Fibroblast of lung (primary cell): ENCODE measurements at regions not wholly inside any gene's neighbourhood (a gene's known extent, or its start where the extent isn't known, plus 50 kb on each side); places are given as distances from the start of the nearest gene placed in this dataset.

Source experiments
- DNase-seq, 2 donors: peaks; one replicate each; pipeline versions ENCODE4 v3.0.0 to v3.0.0-alpha.2; 2010; ENCODE audit warnings: low read depth in 2 of 2
- H2AFZ ChIP-seq: 2 replicates; pipeline ENCODE4 v1.5.1; 2012; ENCODE audit warnings: low read length, control low read depth, inconsistent platforms
- H3K27ac ChIP-seq: 2 replicates; pipeline ENCODE4 v1.5.1; 2011; ENCODE audit warnings: low read length, control low read depth; ENCODE audit not compliant: insufficient read depth
- H3K27me3 ChIP-seq: 2 replicates; pipeline ENCODE4 v1.5.1; 2011; ENCODE audit warnings: mild to moderate bottlenecking, low read length; ENCODE audit not compliant: control insufficient read depth, insufficient read depth
- H3K36me3 ChIP-seq: 2 replicates; pipeline ENCODE4 v1.5.1; 2011; ENCODE audit warnings: low read length; ENCODE audit not compliant: control insufficient read depth, insufficient read depth
- H3K4me1 ChIP-seq: 2 replicates; pipeline ENCODE4 v1.5.1; 2011; ENCODE audit warnings: low read length; ENCODE audit not compliant: control insufficient read depth, insufficient read depth; ENCODE audit errors: extremely low read depth
- H3K4me2 ChIP-seq: 2 replicates; pipeline ENCODE4 v1.5.1; 2011; ENCODE audit warnings: low read length, control low read depth; ENCODE audit not compliant: insufficient read depth; ENCODE audit errors: extremely low read depth
- H3K4me3 ChIP-seq, 4 experiments: fragments of 200-600 bp in 1 of 4; sonication (generic) in 1 of 4; replicated peaks in 1 of 4; 2 replicates each; pipeline ENCODE4 v1.5.1; 2011 to 2016; ENCODE audit warnings: low read length in 4 of 4, low read depth in 3 of 4, mild to moderate bottlenecking in 3 of 4, control low read depth in 2 of 4, inconsistent platforms in 1 of 4, mixed read lengths in 1 of 4; ENCODE audit not compliant: insufficient read depth in 1 of 4; ENCODE audit errors: control extremely low read depth in 1 of 4
- H3K79me2 ChIP-seq: 2 replicates; pipeline ENCODE4 v1.5.1; 2012; ENCODE audit warnings: mild to moderate bottlenecking, low read length, inconsistent platforms; ENCODE audit not compliant: control insufficient read depth, insufficient read depth
- H3K9ac ChIP-seq: 2 replicates; pipeline ENCODE4 v1.5.1; 2011; ENCODE audit warnings: mild to moderate bottlenecking, low read length, control low read depth; ENCODE audit not compliant: insufficient read depth
- H3K9me3 ChIP-seq: 2 replicates; pipeline ENCODE4 v1.5.1; 2012; ENCODE audit warnings: low read depth, low read length; ENCODE audit not compliant: control insufficient read depth, insufficient read depth
- H4K20me1 ChIP-seq: 2 replicates; pipeline ENCODE4 v1.5.1; 2011; ENCODE audit warnings: low read length; ENCODE audit not compliant: control insufficient read depth, insufficient read depth; ENCODE audit errors: extremely low read depth
- CTCF ChIP-seq, 2 donors: IDR thresholded peaks in 1 of 2; conservative IDR thresholded peaks in 1 of 2; 1 replicate in 1 of 2; 2 replicates in 1 of 2; pipeline ENCODE4 v1.5.1; 2011 to 2012; ENCODE audit warnings: low read length in 2 of 2, control low read depth in 1 of 2, inconsistent platforms in 1 of 2, low read depth in 1 of 2, mild to moderate bottlenecking in 1 of 2
- EZH2 ChIP-seq: IDR thresholded peaks from 2 replicates; pipeline ENCODE4 v1.5.1; 2012; ENCODE audit warnings: low read length, control low read depth, mild to moderate bottlenecking; ENCODE audit errors: missing control alignments

GRCh38 chr7:84245835-84246234 is 51.2 kb upstream of the SEMA3A start:
- Histone ChIP-seq H4K20me1 (no peaks in the 10 kb centered on the region), H3K4me3 (no peak overlapping the region), H3K27me3 (no peaks in the 10 kb centered on the region), H3K4me1 (no peaks in the 10 kb centered on the region), H3K4me2 (no peak overlapping the region), H3K36me3 (no peaks in the 10 kb centered on the region), H3K79me2 (no peaks in the 10 kb centered on the region), H3K27ac (no peak overlapping the region), H2AFZ (no peak overlapping the region), H3K9ac (no peak overlapping the region), H3K9me3 (no peaks in the 10 kb centered on the region)
- TF ChIP-seq CTCF (conservative IDR thresholded peaks at IDR 0.05 in 1 of 2, IDR thresholded peaks at IDR 0.05 in 1 of 2; ENCODE audit: low read depth in 1 of 2, low read length in 2 of 2) (no peak), EZH2 (no peak)
- DNase-seq = no peak
